GM12878 (cell line): ENCODE measurements at regions not wholly inside any gene's neighbourhood (a gene's known extent, or its start where the extent isn't known, plus 50 kb on each side); places are given as distances from the start of the nearest gene placed in this dataset.

Experiments
- ATAC-seq: fragments of 200-7000 bp; cut with Tn5 transposase; 3 replicates; pipeline ENCODE4 v1.9.1; 2020; ENCODE audit warnings: mild to moderate bottlenecking, moderate library complexity
- BruUV-seq: library from RNA; stranded (reverse); fragments of 400-500 nt; replicated peaks from 2 replicates; lab custom pipeline; 2021; lab: Mats Ljungman, UMichigan
- CTCF ChIA-PET: fragments of 300-600 bp; sonication (Branson Sonifier 250); formaldehyde crosslinking; extraction: SDS; loops from one replicate; lab custom pipeline; 2021; ENCODE audit warnings: inconsistent platforms; lab: Yijun Ruan, JAX
- POLR2A ChIA-PET: fragments of 350-600 bp; formaldehyde crosslinking; extraction: SDS; loops from one replicate; lab custom pipeline; 2021; ENCODE audit warnings: inconsistent platforms; lab: Charles Lee
- RAD21 ChIA-PET: fragments of 300-600 bp; sonication (Branson Sonifier 250); formaldehyde crosslinking; loops from one replicate; lab custom pipeline; 2023; ENCODE audit warnings: antibody characterized with exemption; ENCODE audit not compliant: unreplicated experiment; lab: Charles Lee
- SMC1A ChIA-PET: fragments of 300-600 bp; sonication (Branson Sonifier 250); formaldehyde crosslinking; loops from one replicate; lab custom pipeline; 2023; ENCODE audit not compliant: unreplicated experiment, uncharacterized antibody; lab: Charles Lee
- DNase-seq: peaks from one replicate; pipeline ENCODE4 v3.0.0-alpha.2; 2011; ENCODE audit warnings: low read depth, low spot score
- FAIRE-seq: peaks from 3 replicates; lab custom pipeline; 2011; peaks lifted over from hg19 to GRCh38; lab: Jason Lieb, UNC
- H2AFZ ChIP-seq: 2 replicates; pipeline ENCODE4 v1.6.0; 2011; ENCODE audit warnings: low read depth, low read length, control low read depth; ENCODE audit not compliant: control insufficient read depth
- H3K27ac ChIP-seq: 2 replicates; pipeline ENCODE4 v1.5.1; 2011; ENCODE audit warnings: control low read depth; ENCODE audit not compliant: control insufficient read depth, insufficient read depth
- H3K27me3 ChIP-seq, 2 experiments: replicated peaks in 1 of 2; 2 replicates each; pipeline versions ENCODE4 v1.6.0 to v1.6.1; 2011; ENCODE audit warnings: low read length in 1 of 2; ENCODE audit not compliant: control insufficient read depth in 2 of 2, insufficient read depth in 2 of 2
- H3K36me3 ChIP-seq, 2 experiments: 2 replicates each; pipeline ENCODE4 v1.5.1; 2011; ENCODE audit warnings: low read length in 1 of 2; ENCODE audit not compliant: control insufficient read depth in 2 of 2, insufficient read depth in 2 of 2
- H3K4me1 ChIP-seq: 2 replicates; pipeline ENCODE4 v1.6.1; 2011; ENCODE audit warnings: mild to moderate bottlenecking, low read length, moderate library complexity, mixed read lengths; ENCODE audit not compliant: control insufficient read depth, insufficient read depth
- H3K4me2 ChIP-seq: 2 replicates; pipeline ENCODE4 v1.6.0; 2011; ENCODE audit warnings: control low read depth; ENCODE audit not compliant: control insufficient read depth, insufficient read depth
- H3K4me3 ChIP-seq: fragments of 200-600 bp; sonication (generic); 2 replicates; pipeline ENCODE4 v1.5.1; 2016
- H3K79me2 ChIP-seq: 2 replicates; pipeline ENCODE4 v1.6.0; 2011; ENCODE audit warnings: low read length; ENCODE audit not compliant: control insufficient read depth, insufficient read depth
- H3K9ac ChIP-seq: 2 replicates; pipeline ENCODE4 v1.8.0; 2011; ENCODE audit warnings: low read length, control low read depth, mixed read lengths; ENCODE audit not compliant: control insufficient read depth, insufficient read depth
- H3K9me3 ChIP-seq: replicated peaks from 3 replicates; pipeline ENCODE4 v1.5.1; 2011; ENCODE audit warnings: mild to moderate bottlenecking, low read length; ENCODE audit not compliant: control insufficient read depth, insufficient read depth
- H4K20me1 ChIP-seq: 2 replicates; pipeline ENCODE4 v1.6.0; 2011; ENCODE audit not compliant: control insufficient read depth, insufficient read depth
- ATF3 ChIP-seq: IDR thresholded peaks from 2 replicates; pipeline ENCODE4 v1.6.1; 2011; ENCODE audit warnings: low read depth, mild to moderate bottlenecking, low read length, moderate library complexity, borderline replicate concordance; ENCODE audit errors: extremely low read depth
- ATF7 ChIP-seq: fragments of 450-650 bp; IDR thresholded peaks from 2 replicates; pipeline ENCODE4 v1.6.1; 2016; ENCODE audit warnings: low read depth, mild to moderate bottlenecking
- BCL11A ChIP-seq: IDR thresholded peaks from 2 replicates; pipeline ENCODE4 v1.6.1; 2011; ENCODE audit warnings: low read depth, low read length
- BHLHE40 ChIP-seq, 2 experiments: fragments of 450-650 bp in 1 of 2; IDR thresholded peaks; 2 replicates each; pipeline ENCODE4 v1.6.1; 2011 to 2017; ENCODE audit warnings: low read depth in 2 of 2, borderline replicate concordance in 1 of 2, improper control_type of control experiment in 1 of 2, low read length in 1 of 2, mild to moderate bottlenecking in 1 of 2
- CHD1 ChIP-seq: IDR thresholded peaks from 2 replicates; pipeline ENCODE4 v1.6.1; 2012; ENCODE audit warnings: low read depth, low read length, improper control_type of control experiment
- CUX1 ChIP-seq: IDR thresholded peaks from 2 replicates; pipeline ENCODE4 v1.6.1; 2012; ENCODE audit warnings: improper control_type of control experiment, low read depth, low read length; ENCODE audit not compliant: insufficient replicate concordance
- IRF5 ChIP-seq: fragments of 450-650 bp; IDR thresholded peaks from 2 replicates; pipeline ENCODE4 v1.6.1; 2017; ENCODE audit warnings: borderline replicate concordance
- LARP7 ChIP-seq: fragments of 450-650 bp; IDR thresholded peaks from 2 replicates; pipeline ENCODE4 v1.6.1; 2017; ENCODE audit warnings: mild to moderate bottlenecking
- WRNIP1 ChIP-seq: IDR thresholded peaks from 2 replicates; pipeline ENCODE4 v1.6.1; 2011; ENCODE audit warnings: low read depth, low read length, improper control_type of control experiment, borderline replicate concordance
- ZNF24 ChIP-seq: fragments of 450-650 bp; IDR thresholded peaks from 2 replicates; pipeline ENCODE4 v1.6.1; 2017; ENCODE audit warnings: antibody characterized with exemption, mild to moderate bottlenecking
- ZNF622 ChIP-seq: fragments of 450-650 bp; IDR thresholded peaks from 2 replicates; pipeline ENCODE4 v1.6.1; 2017; ENCODE audit warnings: mild to moderate bottlenecking, inconsistent platforms
- WGBS: methylation state at CpG from one replicate; pipeline ENCODE4 v1.1.6; 2016; ENCODE audit warnings: low lambda C conversion rate; ENCODE audit not compliant: insufficient replicate concordance, insufficient coverage; ENCODE audit errors: missing lambda C conversion rate; 5-methylcytosine and 5-hydroxymethylcytosine counted together
- in situ Hi-C: fragments of 300-500 bp; cut with MboI; formaldehyde crosslinking; loops from 9 replicates; pipeline ENCODE4 v1.14.3; 2018; ENCODE audit warnings: mixed read lengths
- intact Hi-C: fragments of 100-400 bp; cut with micrococcal nuclease; formaldehyde crosslinking; loops from one replicate; pipeline ENCODE4 v1.14.2; 2022; ENCODE audit not compliant: unreplicated experiment

GRCh38 chr1:117278531-117278930 lies 67.8 kb upstream of the VTCN1 start (continued):
- TF ChIP-seq CUX1 (no peak), BCL11A (no peak), ATF7 (no peak)
- TF ChIP-seq, all 136 proteins: peak for 0

- DNase-seq (no peak), FAIRE-seq (no peak), ATAC-seq (no peak)
- H3K4me3 ChIP-seq = no peak overlapping the region
- 28% methylated on average over 2 of the region's 2 CpGs for WGBS
- SMC1A ChIA-PET = no interaction called here
- no peak overlapping the region for H3K9ac ChIP-seq
- H3K4me2 ChIP-seq = no peak overlapping the region
- no peaks in the 10 kb centered on the region for H3K9me3 ChIP-seq
- intact Hi-C loops = no loop called here
- no TSS peak for BruUV-seq
- RAD21 ChIA-PET = no interaction called here
- no peak overlapping the region for H2AFZ ChIP-seq
- H3K27ac ChIP-seq = no peak overlapping the region
- no peaks in the 10 kb centered on the region for H3K36me3 ChIP-seq
- CTCF ChIA-PET = interaction anchor here (1.8 kb wide), 1 partner anchor 10 kb away, joined by 6 read pairs; no protein-coding TSS in a partner anchor
- POLR2A ChIA-PET = no interaction called here
- no peaks in the 10 kb centered on the region; a peak in 2 of 4 replicates for H3K27me3 ChIP-seq
- no peaks in the 10 kb centered on the region for H3K79me2 ChIP-seq
- no peaks in the 10 kb centered on the region for H4K20me1 ChIP-seq
- no peaks in the 10 kb centered on the region for H3K4me1 ChIP-seq
- in situ Hi-C loops = no loop called here
- TF ChIP-seq LARP7 (no peak), CUX1 (no peak), WRNIP1 (no peak), ZNF622 (no peak), CHD1 (no peak), BHLHE40 (IDR thresholded peaks at IDR 0.05; ENCODE audit: borderline replicate concordance in 1 of 2, low read depth in 2 of 2, low read length in 1 of 2) (no peak), ZNF24 (no peak), IRF5 (no peak), ATF3 (no peak)
These were observed 64.3 kb upstream of the VTCN1 start for GRCh38 chr1:117275055-117275454.
